ENCODE measurements at regions not wholly inside any gene's neighbourhood (a gene's known extent, or its start where the extent isn't known, plus 50 kb on each side); places are given as distances from the start of the nearest gene placed in this dataset.

GRCh38 chr14:99039331-99040041 is 232.5 kb downstream of the BCL11B start:
- Histone ChIP-seq H3K36me3 (ENCODE audit: insufficient read depth, low read length) (no peaks in the 10 kb centered on the region), H3K9me3 (replicated peaks; ENCODE audit: low read length) (no peaks in the 10 kb centered on the region), H3K4me1 (ENCODE audit: control insufficient read depth, insufficient read depth, low read length) (peaks cover 16% of the 10 kb centered on the region), H3K4me3 (ENCODE audit: low read length) (no peak overlapping the region), H3K9ac (ENCODE audit: low read depth, low read length) (no peak overlapping the region), H3K27me3 (ENCODE audit: control insufficient read depth, insufficient read depth, low read length) (no peaks in the 10 kb centered on the region), H3K4me2 (ENCODE audit: low read length) (no peak overlapping the region)

GRCh38 chr14:99040052-99040451 is 231.9 kb downstream of the BCL11B start:
- Histone ChIP-seq H3K4me2 (ENCODE audit: low read length) (no peak overlapping the region), H3K4me1 (ENCODE audit: control insufficient read depth, insufficient read depth, low read length) (peaks cover 15% of the 10 kb centered on the region), H3K9ac (ENCODE audit: low read depth, low read length) (no peak overlapping the region), H3K36me3 (ENCODE audit: insufficient read depth, low read length) (no peaks in the 10 kb centered on the region), H3K4me3 (ENCODE audit: low read length) (no peak overlapping the region), H3K27me3 (ENCODE audit: control insufficient read depth, insufficient read depth, low read length) (no peaks in the 10 kb centered on the region), H3K9me3 (replicated peaks; ENCODE audit: low read length) (no peaks in the 10 kb centered on the region)

- H3K4me3 ChIP-seq (ENCODE audit: low read length), result no peak overlapping the region
- H3K27me3 ChIP-seq (ENCODE audit: control insufficient read depth, insufficient read depth, low read length), result no peaks in the 10 kb centered on the region
- no peaks in the 10 kb centered on the region for H3K9me3 ChIP-seq (replicated peaks; ENCODE audit: low read length)
- no peak overlapping the region for H3K9ac ChIP-seq (ENCODE audit: low read depth, low read length)
- H3K4me2 ChIP-seq (ENCODE audit: low read length), result no peak overlapping the region
- no peaks in the 10 kb centered on the region for H3K36me3 ChIP-seq (ENCODE audit: insufficient read depth, low read length)
- H3K4me1 ChIP-seq (ENCODE audit: control insufficient read depth, insufficient read depth, low read length), result peaks cover 8% of the 10 kb centered on the region
These were observed 231.3 kb downstream of the BCL11B start for GRCh38 chr14:99040711-99041110.

GRCh38 chr14:99041141-99041819 is 230.7 kb downstream of the BCL11B start:
- Histone ChIP-seq H3K36me3 (ENCODE audit: insufficient read depth, low read length) (no peaks in the 10 kb centered on the region), H3K4me1 (ENCODE audit: control insufficient read depth, insufficient read depth, low read length) (peaks cover 4% of the 10 kb centered on the region), H3K27me3 (ENCODE audit: control insufficient read depth, insufficient read depth, low read length) (no peaks in the 10 kb centered on the region), H3K4me3 (ENCODE audit: low read length) (no peak overlapping the region), H3K9me3 (replicated peaks; ENCODE audit: low read length) (no peaks in the 10 kb centered on the region), H3K4me2 (ENCODE audit: low read length) (no peak overlapping the region), H3K9ac (ENCODE audit: low read depth, low read length) (no peak overlapping the region)

- Histone ChIP-seq H3K4me3 (ENCODE audit: low read length) (no peak overlapping the region), H3K27me3 (ENCODE audit: control insufficient read depth, insufficient read depth, low read length) (no peaks in the 10 kb centered on the region), H3K36me3 (ENCODE audit: insufficient read depth, low read length) (no peaks in the 10 kb centered on the region), H3K9ac (ENCODE audit: low read depth, low read length) (no peak overlapping the region), H3K9me3 (replicated peaks; ENCODE audit: low read length) (no peaks in the 10 kb centered on the region), H3K4me1 (ENCODE audit: control insufficient read depth, insufficient read depth, low read length) (no peaks in the 10 kb centered on the region), H3K4me2 (ENCODE audit: low read length) (no peak overlapping the region)
These were observed 230.2 kb downstream of the BCL11B start for GRCh38 chr14:99041820-99042174.

GRCh38 chr14:99042381-99043266 is 229.4 kb downstream of the BCL11B start:
- no peaks in the 10 kb centered on the region for H3K4me1 ChIP-seq (ENCODE audit: control insufficient read depth, insufficient read depth, low read length)
- no peak overlapping the region for H3K4me3 ChIP-seq (ENCODE audit: low read length)
- H3K9me3 ChIP-seq (replicated peaks; ENCODE audit: low read length), result no peaks in the 10 kb centered on the region
- no peak overlapping the region for H3K9ac ChIP-seq (ENCODE audit: low read depth, low read length)
- no peaks in the 10 kb centered on the region for H3K27me3 ChIP-seq (ENCODE audit: control insufficient read depth, insufficient read depth, low read length)
- H3K4me2 ChIP-seq (ENCODE audit: low read length), result no peak overlapping the region
- H3K36me3 ChIP-seq (ENCODE audit: insufficient read depth, low read length), result no peaks in the 10 kb centered on the region

- Histone ChIP-seq H3K27me3 (ENCODE audit: control insufficient read depth, insufficient read depth, low read length) (no peaks in the 10 kb centered on the region), H3K9me3 (replicated peaks; ENCODE audit: low read length) (no peaks in the 10 kb centered on the region)
These were observed 228.8 kb downstream of the BCL11B start for GRCh38 chr14:99043267-99043615.

GRCh38 chr14:99043756-99044155 is 228.2 kb downstream of the BCL11B start:
- no peak overlapping the region for H3K9ac ChIP-seq (ENCODE audit: low read depth, low read length)
- H3K4me3 ChIP-seq (ENCODE audit: low read length), result no peak overlapping the region
- H3K36me3 ChIP-seq (ENCODE audit: insufficient read depth, low read length), result no peaks in the 10 kb centered on the region
- H3K4me1 ChIP-seq (ENCODE audit: control insufficient read depth, insufficient read depth, low read length), result no peaks in the 10 kb centered on the region
- no peaks in the 10 kb centered on the region for H3K27me3 ChIP-seq (ENCODE audit: control insufficient read depth, insufficient read depth, low read length)
- no peaks in the 10 kb centered on the region for H3K9me3 ChIP-seq (replicated peaks; ENCODE audit: low read length)
- no peak overlapping the region for H3K4me2 ChIP-seq (ENCODE audit: low read length)

More at GRCh38 chr14:99043267-99043615, 228.8 kb downstream of the BCL11B start:
- H3K9ac ChIP-seq (ENCODE audit: low read depth, low read length), result no peak overlapping the region
- H3K4me2 ChIP-seq (ENCODE audit: low read length), result no peak overlapping the region
- H3K4me1 ChIP-seq (ENCODE audit: control insufficient read depth, insufficient read depth, low read length), result no peaks in the 10 kb centered on the region
- no peak overlapping the region for H3K4me3 ChIP-seq (ENCODE audit: low read length)
- H3K36me3 ChIP-seq (ENCODE audit: insufficient read depth, low read length), result no peaks in the 10 kb centered on the region

GRCh38 chr14:99047441-99048031 is 224.5 kb downstream of the BCL11B start:
- Histone ChIP-seq H3K4me3 (ENCODE audit: low read length) (no peak overlapping the region), H3K4me2 (ENCODE audit: low read length) (no peak overlapping the region), H3K27me3 (ENCODE audit: control insufficient read depth, insufficient read depth, low read length) (no peaks in the 10 kb centered on the region), H3K4me1 (ENCODE audit: control insufficient read depth, insufficient read depth, low read length) (no peaks in the 10 kb centered on the region), H3K36me3 (ENCODE audit: insufficient read depth, low read length) (no peaks in the 10 kb centered on the region), H3K9ac (ENCODE audit: low read depth, low read length) (no peak overlapping the region), H3K9me3 (replicated peaks; ENCODE audit: low read length) (no peaks in the 10 kb centered on the region)

GRCh38 chr14:99050309-99050708 is 221.7 kb downstream of the BCL11B start:
- H3K4me2 ChIP-seq (ENCODE audit: low read length), result no peak overlapping the region
- no peak overlapping the region for H3K9ac ChIP-seq (ENCODE audit: low read depth, low read length)
- no peaks in the 10 kb centered on the region for H3K36me3 ChIP-seq (ENCODE audit: insufficient read depth, low read length)
- H3K4me3 ChIP-seq (ENCODE audit: low read length), result no peak overlapping the region
- no peaks in the 10 kb centered on the region for H3K4me1 ChIP-seq (ENCODE audit: control insufficient read depth, insufficient read depth, low read length)
- H3K9me3 ChIP-seq (replicated peaks; ENCODE audit: low read length), result no peaks in the 10 kb centered on the region
- H3K27me3 ChIP-seq (ENCODE audit: control insufficient read depth, insufficient read depth, low read length), result no peaks in the 10 kb centered on the region

- Histone ChIP-seq H3K36me3 (ENCODE audit: insufficient read depth, low read length) (no peaks in the 10 kb centered on the region), H3K9ac (ENCODE audit: low read depth, low read length) (no peak overlapping the region), H3K4me2 (ENCODE audit: low read length) (no peak overlapping the region), H3K9me3 (replicated peaks; ENCODE audit: low read length) (no peaks in the 10 kb centered on the region), H3K4me1 (ENCODE audit: control insufficient read depth, insufficient read depth, low read length) (no peaks in the 10 kb centered on the region), H3K4me3 (ENCODE audit: low read length) (no peak overlapping the region), H3K27me3 (ENCODE audit: control insufficient read depth, insufficient read depth, low read length) (no peaks in the 10 kb centered on the region)
These were observed 219.5 kb downstream of the BCL11B start for GRCh38 chr14:99052467-99052866.

Data from skeletal muscle satellite cell (primary cell).